ENCODE measurements at regions not wholly inside any gene's neighbourhood (a gene's known extent, or its start where the extent isn't known, plus 50 kb on each side); places are given as distances from the start of the nearest gene placed in this dataset.

DNA sequence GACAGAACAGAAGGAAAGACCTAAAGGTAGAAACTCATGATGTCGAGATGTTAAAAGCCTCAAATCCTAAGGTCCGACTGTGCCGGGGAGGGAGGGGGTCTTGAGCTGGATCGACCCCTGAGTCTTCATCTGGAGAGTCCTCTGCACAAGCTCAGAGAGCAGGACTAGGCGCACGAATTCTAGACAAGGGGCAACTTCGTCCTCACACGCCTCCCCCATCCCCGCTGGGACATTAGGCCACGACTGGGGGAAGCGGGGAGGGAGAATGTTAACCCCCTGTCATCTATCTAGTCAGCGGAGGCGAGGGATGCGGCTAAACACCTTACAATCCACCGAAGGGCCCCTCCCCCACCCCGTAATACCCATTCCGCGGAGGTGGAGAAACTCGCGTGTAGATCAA lies 94.7 kb downstream of the PRKAB2 start:
- peak overlapping the region; percentile 66 for H3K4me3 Mint-ChIP-seq
- peaks cover 38% of the 10 kb centered on the region for H3K4me1 Mint-ChIP-seq
- ChIA-PET POLR2A (no interaction called here), CTCF (no interaction called here)
- no peaks in the 10 kb centered on the region for H3K9me3 Mint-ChIP-seq
- ATAC-seq = no peak
- no peaks in the 10 kb centered on the region for H3K36me3 Mint-ChIP-seq
- TF ChIP-seq IRF2 (CRISPR knock-in tag; IDR thresholded peaks at IDR 0.05; ENCODE audit: borderline replicate concordance, low read depth) (no peak), SP1 (CRISPR knock-in tag; conservative IDR thresholded peaks at IDR 0.05) (no peak), TCF7 (CRISPR knock-in tag; IDR thresholded peaks at IDR 0.05; ENCODE audit: low read depth) (no peak), ATF1 (CRISPR knock-in tag; IDR thresholded peaks at IDR 0.05) (no peak), TEAD1 (CRISPR knock-in tag; IDR thresholded peaks at IDR 0.05) (no peak), FOXP1 (CRISPR knock-in tag; IDR thresholded peaks at IDR 0.05; ENCODE audit: borderline replicate concordance) (no peak), TEAD4 (CRISPR knock-in tag; IDR thresholded peaks at IDR 0.05) (no peak), HMGA2 (CRISPR knock-in tag; IDR thresholded peaks at IDR 0.05) (no peak), NFE2L1 (CRISPR knock-in tag; IDR thresholded peaks at IDR 0.05) (no peak)
- TF ChIP-seq, protein P1, sequence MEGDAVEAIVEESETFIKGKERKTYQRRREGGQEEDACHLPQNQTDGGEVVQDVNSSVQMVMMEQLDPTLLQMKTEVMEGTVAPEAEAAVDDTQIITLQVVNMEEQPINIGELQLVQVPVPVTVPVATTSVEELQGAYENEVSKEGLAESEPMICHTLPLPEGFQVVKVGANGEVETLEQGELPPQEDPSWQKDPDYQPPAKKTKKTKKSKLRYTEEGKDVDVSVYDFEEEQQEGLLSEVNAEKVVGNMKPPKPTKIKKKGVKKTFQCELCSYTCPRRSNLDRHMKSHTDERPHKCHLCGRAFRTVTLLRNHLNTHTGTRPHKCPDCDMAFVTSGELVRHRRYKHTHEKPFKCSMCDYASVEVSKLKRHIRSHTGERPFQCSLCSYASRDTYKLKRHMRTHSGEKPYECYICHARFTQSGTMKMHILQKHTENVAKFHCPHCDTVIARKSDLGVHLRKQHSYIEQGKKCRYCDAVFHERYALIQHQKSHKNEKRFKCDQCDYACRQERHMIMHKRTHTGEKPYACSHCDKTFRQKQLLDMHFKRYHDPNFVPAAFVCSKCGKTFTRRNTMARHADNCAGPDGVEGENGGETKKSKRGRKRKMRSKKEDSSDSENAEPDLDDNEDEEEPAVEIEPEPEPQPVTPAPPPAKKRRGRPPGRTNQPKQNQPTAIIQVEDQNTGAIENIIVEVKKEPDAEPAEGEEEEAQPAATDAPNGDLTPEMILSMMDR (IDR thresholded peaks at IDR 0.05) = no peak
- peaks cover 100% of the 10 kb centered on the region for H3K27me3 Mint-ChIP-seq (ENCODE audit: low read depth)
- H3K27ac Mint-ChIP-seq = no peak overlapping the region
- no peak for DNase-seq (ENCODE audit: low spot score)

DNA sequence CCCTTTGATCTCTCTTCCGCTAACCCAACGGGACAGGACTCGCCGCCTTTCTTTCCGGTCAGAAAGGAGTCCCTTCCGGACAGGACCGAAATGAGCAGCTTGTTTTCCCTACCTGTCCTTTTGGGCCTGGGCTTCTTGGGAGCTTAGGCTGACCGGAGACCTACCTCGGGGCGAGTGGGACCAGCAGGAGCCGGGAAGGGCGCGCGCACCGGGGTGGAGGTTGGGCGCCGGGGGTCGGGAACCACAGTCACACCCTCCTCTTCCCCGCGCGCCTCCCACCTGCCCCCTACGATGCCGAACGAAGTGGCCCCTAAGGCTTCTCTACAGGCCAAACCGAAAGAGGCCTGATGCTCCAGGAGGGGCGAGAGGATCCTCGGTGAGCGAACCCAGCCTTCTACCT lies 95.2 kb downstream of the PRKAB2 start:
- ATAC-seq = no peak
- Mint-ChIP-seq H3K36me3 (no peaks in the 10 kb centered on the region), H3K4me1 (peaks cover 41% of the 10 kb centered on the region), H3K27me3 (ENCODE audit: low read depth) (peaks cover 100% of the 10 kb centered on the region), H3K27ac (no peak overlapping the region), H3K9me3 (no peaks in the 10 kb centered on the region), H3K4me3 (no peak overlapping the region)
- ChIA-PET POLR2A (no interaction called here), CTCF (no interaction called here)
- DNase-seq (ENCODE audit: low spot score) = no peak
- TF ChIP-seq, protein P2, sequence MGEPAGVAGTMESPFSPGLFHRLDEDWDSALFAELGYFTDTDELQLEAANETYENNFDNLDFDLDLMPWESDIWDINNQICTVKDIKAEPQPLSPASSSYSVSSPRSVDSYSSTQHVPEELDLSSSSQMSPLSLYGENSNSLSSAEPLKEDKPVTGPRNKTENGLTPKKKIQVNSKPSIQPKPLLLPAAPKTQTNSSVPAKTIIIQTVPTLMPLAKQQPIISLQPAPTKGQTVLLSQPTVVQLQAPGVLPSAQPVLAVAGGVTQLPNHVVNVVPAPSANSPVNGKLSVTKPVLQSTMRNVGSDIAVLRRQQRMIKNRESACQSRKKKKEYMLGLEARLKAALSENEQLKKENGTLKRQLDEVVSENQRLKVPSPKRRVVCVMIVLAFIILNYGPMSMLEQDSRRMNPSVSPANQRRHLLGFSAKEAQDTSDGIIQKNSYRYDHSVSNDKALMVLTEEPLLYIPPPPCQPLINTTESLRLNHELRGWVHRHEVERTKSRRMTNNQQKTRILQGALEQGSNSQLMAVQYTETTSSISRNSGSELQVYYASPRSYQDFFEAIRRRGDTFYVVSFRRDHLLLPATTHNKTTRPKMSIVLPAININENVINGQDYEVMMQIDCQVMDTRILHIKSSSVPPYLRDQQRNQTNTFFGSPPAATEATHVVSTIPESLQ (CRISPR knock-in tag; IDR thresholded peaks at IDR 0.05) = no peak
- TF ChIP-seq, protein P3, sequence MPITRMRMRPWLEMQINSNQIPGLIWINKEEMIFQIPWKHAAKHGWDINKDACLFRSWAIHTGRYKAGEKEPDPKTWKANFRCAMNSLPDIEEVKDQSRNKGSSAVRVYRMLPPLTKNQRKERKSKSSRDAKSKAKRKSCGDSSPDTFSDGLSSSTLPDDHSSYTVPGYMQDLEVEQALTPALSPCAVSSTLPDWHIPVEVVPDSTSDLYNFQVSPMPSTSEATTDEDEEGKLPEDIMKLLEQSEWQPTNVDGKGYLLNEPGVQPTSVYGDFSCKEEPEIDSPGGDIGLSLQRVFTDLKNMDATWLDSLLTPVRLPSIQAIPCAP (CRISPR knock-in tag; IDR thresholded peaks at IDR 0.05) = no peak
- no peak for TF ChIP-seq NR1H2 (CRISPR knock-in tag; IDR thresholded peaks at IDR 0.05)
- TF ChIP-seq CBFB (CRISPR knock-in tag; IDR thresholded peaks at IDR 0.05; ENCODE audit: low read depth) = no peak
- TF ChIP-seq, protein P4, sequence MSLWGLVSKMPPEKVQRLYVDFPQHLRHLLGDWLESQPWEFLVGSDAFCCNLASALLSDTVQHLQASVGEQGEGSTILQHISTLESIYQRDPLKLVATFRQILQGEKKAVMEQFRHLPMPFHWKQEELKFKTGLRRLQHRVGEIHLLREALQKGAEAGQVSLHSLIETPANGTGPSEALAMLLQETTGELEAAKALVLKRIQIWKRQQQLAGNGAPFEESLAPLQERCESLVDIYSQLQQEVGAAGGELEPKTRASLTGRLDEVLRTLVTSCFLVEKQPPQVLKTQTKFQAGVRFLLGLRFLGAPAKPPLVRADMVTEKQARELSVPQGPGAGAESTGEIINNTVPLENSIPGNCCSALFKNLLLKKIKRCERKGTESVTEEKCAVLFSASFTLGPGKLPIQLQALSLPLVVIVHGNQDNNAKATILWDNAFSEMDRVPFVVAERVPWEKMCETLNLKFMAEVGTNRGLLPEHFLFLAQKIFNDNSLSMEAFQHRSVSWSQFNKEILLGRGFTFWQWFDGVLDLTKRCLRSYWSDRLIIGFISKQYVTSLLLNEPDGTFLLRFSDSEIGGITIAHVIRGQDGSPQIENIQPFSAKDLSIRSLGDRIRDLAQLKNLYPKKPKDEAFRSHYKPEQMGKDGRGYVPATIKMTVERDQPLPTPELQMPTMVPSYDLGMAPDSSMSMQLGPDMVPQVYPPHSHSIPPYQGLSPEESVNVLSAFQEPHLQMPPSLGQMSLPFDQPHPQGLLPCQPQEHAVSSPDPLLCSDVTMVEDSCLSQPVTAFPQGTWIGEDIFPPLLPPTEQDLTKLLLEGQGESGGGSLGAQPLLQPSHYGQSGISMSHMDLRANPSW (CRISPR knock-in tag; conservative IDR thresholded peaks at IDR 0.05; ENCODE audit: low read depth) = no peak

DNA sequence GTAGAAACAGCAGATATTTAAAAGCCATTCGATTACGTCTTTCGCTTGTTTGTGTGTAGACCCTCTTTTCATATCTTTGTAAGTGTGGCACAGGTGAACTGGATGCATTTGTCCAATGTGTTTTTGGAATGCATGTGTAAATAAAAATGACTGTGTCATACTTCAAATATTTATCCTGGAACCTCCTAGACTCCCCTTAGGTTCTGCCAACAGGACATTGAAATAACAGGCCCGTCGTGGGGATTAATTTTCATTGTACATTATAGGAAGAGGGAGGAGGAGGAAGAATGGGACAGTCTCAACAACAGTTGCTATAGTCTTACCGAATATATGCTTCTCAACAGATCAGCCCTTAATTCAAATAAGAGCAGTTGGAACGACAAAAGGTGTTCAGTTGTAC lies 95.8 kb downstream of the PRKAB2 start:
- H3K4me1 Mint-ChIP-seq = peaks cover 42% of the 10 kb centered on the region
- POLR2A ChIA-PET = no interaction called here
- no peak overlapping the region for H3K4me3 Mint-ChIP-seq
- no peak for DNase-seq (ENCODE audit: low spot score)
- peaks cover 100% of the 10 kb centered on the region for H3K27me3 Mint-ChIP-seq (ENCODE audit: low read depth)
- ATAC-seq = no peak
- no peaks in the 10 kb centered on the region for H3K9me3 Mint-ChIP-seq
- CTCF ChIA-PET = no interaction called here
- H3K36me3 Mint-ChIP-seq = no peaks in the 10 kb centered on the region
- no peak overlapping the region for H3K27ac Mint-ChIP-seq
- TF ChIP-seq IRF2 (CRISPR knock-in tag; IDR thresholded peaks at IDR 0.05; ENCODE audit: borderline replicate concordance, low read depth) = no peak
- no peak for TF ChIP-seq NFE2L1 (CRISPR knock-in tag; IDR thresholded peaks at IDR 0.05)
- TF ChIP-seq, protein P5, sequence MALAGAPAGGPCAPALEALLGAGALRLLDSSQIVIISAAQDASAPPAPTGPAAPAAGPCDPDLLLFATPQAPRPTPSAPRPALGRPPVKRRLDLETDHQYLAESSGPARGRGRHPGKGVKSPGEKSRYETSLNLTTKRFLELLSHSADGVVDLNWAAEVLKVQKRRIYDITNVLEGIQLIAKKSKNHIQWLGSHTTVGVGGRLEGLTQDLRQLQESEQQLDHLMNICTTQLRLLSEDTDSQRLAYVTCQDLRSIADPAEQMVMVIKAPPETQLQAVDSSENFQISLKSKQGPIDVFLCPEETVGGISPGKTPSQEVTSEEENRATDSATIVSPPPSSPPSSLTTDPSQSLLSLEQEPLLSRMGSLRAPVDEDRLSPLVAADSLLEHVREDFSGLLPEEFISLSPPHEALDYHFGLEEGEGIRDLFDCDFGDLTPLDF (CRISPR knock-in tag; IDR thresholded peaks at IDR 0.05) = no peak
- no peak for TF ChIP-seq NFYB (CRISPR knock-in tag; conservative IDR thresholded peaks at IDR 0.05; ENCODE audit: low read depth)
- TF ChIP-seq RELA (CRISPR knock-in tag; IDR thresholded peaks at IDR 0.05; ENCODE audit: borderline replicate concordance) = no peak
- TF ChIP-seq, protein P6, sequence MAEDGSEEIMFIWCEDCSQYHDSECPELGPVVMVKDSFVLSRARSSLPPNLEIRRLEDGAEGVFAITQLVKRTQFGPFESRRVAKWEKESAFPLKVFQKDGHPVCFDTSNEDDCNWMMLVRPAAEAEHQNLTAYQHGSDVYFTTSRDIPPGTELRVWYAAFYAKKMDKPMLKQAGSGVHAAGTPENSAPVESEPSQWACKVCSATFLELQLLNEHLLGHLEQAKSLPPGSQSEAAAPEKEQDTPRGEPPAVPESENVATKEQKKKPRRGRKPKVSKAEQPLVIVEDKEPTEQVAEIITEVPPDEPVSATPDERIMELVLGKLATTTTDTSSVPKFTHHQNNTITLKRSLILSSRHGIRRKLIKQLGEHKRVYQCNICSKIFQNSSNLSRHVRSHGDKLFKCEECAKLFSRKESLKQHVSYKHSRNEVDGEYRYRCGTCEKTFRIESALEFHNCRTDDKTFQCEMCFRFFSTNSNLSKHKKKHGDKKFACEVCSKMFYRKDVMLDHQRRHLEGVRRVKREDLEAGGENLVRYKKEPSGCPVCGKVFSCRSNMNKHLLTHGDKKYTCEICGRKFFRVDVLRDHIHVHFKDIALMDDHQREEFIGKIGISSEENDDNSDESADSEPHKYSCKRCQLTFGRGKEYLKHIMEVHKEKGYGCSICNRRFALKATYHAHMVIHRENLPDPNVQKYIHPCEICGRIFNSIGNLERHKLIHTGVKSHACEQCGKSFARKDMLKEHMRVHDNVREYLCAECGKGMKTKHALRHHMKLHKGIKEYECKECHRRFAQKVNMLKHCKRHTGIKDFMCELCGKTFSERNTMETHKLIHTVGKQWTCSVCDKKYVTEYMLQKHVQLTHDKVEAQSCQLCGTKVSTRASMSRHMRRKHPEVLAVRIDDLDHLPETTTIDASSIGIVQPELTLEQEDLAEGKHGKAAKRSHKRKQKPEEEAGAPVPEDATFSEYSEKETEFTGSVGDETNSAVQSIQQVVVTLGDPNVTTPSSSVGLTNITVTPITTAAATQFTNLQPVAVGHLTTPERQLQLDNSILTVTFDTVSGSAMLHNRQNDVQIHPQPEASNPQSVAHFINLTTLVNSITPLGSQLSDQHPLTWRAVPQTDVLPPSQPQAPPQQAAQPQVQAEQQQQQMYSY (CRISPR knock-in tag; IDR thresholded peaks at IDR 0.05) = no peak
- TF ChIP-seq ATF1 (CRISPR knock-in tag; IDR thresholded peaks at IDR 0.05) = no peak
- TF ChIP-seq, protein P7, sequence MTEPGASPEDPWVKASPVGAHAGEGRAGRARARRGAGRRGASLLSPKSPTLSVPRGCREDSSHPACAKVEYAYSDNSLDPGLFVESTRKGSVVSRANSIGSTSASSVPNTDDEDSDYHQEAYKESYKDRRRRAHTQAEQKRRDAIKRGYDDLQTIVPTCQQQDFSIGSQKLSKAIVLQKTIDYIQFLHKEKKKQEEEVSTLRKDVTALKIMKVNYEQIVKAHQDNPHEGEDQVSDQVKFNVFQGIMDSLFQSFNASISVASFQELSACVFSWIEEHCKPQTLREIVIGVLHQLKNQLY (CRISPR knock-in tag; IDR thresholded peaks at IDR 0.05) = no peak
- no peak for TF ChIP-seq TP53 (CRISPR knock-in tag; IDR thresholded peaks at IDR 0.05)
